ENCODE measurements at regions not wholly inside any gene's neighbourhood (a gene's known extent, or its start where the extent isn't known, plus 50 kb on each side); places are given as distances from the start of the nearest gene placed in this dataset.

GRCh38 chr15:27702581-27702980 lies 396.5 kb downstream of the OCA2 start:
- no peaks in the 10 kb centered on the region; the same call in 2 of the 3 replicates for H3K4me1 Mint-ChIP-seq

More at GRCh38 chr15:27702581-27702980, 396.5 kb downstream of the OCA2 start:
- no peaks in the 10 kb centered on the region for H3K79me2 ChIP-seq (replicated peaks; ENCODE audit: insufficient read depth)
- Mint-ChIP-seq H3K4me3 (no peak overlapping the region), H3K27me3 (ENCODE audit: insufficient read depth, low read depth, poor library complexity) (peaks cover 3% of the 10 kb centered on the region), H3K9me3 (no peaks in the 10 kb centered on the region; the same call in 2 of the 3 replicates), H3K36me3 (ENCODE audit: low read depth) (no peaks in the 10 kb centered on the region; the same call in 2 of the 3 replicates), H3K27ac (no peak overlapping the region)
- H2AFZ ChIP-seq = no peak overlapping the region
- H4K20me1 ChIP-seq (replicated peaks; ENCODE audit: insufficient read depth) = no peaks in the 10 kb centered on the region
- ATAC-seq (no peak), DNase-seq (ENCODE audit: low spot score) (no peak)
- H3K4me2 ChIP-seq = no peak overlapping the region
- H3K27ac ChIP-seq (ENCODE audit: low read depth) = no peak overlapping the region
- TF ChIP-seq, protein P1, sequence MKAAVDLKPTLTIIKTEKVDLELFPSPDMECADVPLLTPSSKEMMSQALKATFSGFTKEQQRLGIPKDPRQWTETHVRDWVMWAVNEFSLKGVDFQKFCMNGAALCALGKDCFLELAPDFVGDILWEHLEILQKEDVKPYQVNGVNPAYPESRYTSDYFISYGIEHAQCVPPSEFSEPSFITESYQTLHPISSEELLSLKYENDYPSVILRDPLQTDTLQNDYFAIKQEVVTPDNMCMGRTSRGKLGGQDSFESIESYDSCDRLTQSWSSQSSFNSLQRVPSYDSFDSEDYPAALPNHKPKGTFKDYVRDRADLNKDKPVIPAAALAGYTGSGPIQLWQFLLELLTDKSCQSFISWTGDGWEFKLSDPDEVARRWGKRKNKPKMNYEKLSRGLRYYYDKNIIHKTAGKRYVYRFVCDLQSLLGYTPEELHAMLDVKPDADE (IDR thresholded peaks at IDR 0.05) = no peak
- TF ChIP-seq CTCF (conservative IDR thresholded peaks at IDR 0.05; ENCODE audit: low read depth in 2 of 2) (no peak), EZH2 (IDR thresholded peaks at IDR 0.05; ENCODE audit: low read depth, unreplicated experiment) (no peak), ZNF114 (CRISPR knock-in tag; IDR thresholded peaks at IDR 0.05) (no peak), EZH2phosphoT487 (IDR thresholded peaks at IDR 0.05; ENCODE audit: unreplicated experiment) (no peak), STAT1 (IDR thresholded peaks at IDR 0.05; ENCODE audit: unreplicated experiment) (no peak), NANOG (IDR thresholded peaks at IDR 0.05; ENCODE audit: borderline replicate concordance) (no peak), REST (IDR thresholded peaks at IDR 0.05; ENCODE audit: unreplicated experiment) (no peak), ZNF331 (CRISPR knock-in tag; IDR thresholded peaks at IDR 0.05; ENCODE audit: low read depth) (no peak), JUNB (IDR thresholded peaks at IDR 0.05; ENCODE audit: unreplicated experiment) (no peak), CREB1 (CRISPR knock-in tag; IDR thresholded peaks at IDR 0.05; ENCODE audit: low read depth) (no peak), POLR2AphosphoS5 (IDR thresholded peaks at IDR 0.05; ENCODE audit: low read depth) (no peak)
- TF ChIP-seq, protein P2, sequence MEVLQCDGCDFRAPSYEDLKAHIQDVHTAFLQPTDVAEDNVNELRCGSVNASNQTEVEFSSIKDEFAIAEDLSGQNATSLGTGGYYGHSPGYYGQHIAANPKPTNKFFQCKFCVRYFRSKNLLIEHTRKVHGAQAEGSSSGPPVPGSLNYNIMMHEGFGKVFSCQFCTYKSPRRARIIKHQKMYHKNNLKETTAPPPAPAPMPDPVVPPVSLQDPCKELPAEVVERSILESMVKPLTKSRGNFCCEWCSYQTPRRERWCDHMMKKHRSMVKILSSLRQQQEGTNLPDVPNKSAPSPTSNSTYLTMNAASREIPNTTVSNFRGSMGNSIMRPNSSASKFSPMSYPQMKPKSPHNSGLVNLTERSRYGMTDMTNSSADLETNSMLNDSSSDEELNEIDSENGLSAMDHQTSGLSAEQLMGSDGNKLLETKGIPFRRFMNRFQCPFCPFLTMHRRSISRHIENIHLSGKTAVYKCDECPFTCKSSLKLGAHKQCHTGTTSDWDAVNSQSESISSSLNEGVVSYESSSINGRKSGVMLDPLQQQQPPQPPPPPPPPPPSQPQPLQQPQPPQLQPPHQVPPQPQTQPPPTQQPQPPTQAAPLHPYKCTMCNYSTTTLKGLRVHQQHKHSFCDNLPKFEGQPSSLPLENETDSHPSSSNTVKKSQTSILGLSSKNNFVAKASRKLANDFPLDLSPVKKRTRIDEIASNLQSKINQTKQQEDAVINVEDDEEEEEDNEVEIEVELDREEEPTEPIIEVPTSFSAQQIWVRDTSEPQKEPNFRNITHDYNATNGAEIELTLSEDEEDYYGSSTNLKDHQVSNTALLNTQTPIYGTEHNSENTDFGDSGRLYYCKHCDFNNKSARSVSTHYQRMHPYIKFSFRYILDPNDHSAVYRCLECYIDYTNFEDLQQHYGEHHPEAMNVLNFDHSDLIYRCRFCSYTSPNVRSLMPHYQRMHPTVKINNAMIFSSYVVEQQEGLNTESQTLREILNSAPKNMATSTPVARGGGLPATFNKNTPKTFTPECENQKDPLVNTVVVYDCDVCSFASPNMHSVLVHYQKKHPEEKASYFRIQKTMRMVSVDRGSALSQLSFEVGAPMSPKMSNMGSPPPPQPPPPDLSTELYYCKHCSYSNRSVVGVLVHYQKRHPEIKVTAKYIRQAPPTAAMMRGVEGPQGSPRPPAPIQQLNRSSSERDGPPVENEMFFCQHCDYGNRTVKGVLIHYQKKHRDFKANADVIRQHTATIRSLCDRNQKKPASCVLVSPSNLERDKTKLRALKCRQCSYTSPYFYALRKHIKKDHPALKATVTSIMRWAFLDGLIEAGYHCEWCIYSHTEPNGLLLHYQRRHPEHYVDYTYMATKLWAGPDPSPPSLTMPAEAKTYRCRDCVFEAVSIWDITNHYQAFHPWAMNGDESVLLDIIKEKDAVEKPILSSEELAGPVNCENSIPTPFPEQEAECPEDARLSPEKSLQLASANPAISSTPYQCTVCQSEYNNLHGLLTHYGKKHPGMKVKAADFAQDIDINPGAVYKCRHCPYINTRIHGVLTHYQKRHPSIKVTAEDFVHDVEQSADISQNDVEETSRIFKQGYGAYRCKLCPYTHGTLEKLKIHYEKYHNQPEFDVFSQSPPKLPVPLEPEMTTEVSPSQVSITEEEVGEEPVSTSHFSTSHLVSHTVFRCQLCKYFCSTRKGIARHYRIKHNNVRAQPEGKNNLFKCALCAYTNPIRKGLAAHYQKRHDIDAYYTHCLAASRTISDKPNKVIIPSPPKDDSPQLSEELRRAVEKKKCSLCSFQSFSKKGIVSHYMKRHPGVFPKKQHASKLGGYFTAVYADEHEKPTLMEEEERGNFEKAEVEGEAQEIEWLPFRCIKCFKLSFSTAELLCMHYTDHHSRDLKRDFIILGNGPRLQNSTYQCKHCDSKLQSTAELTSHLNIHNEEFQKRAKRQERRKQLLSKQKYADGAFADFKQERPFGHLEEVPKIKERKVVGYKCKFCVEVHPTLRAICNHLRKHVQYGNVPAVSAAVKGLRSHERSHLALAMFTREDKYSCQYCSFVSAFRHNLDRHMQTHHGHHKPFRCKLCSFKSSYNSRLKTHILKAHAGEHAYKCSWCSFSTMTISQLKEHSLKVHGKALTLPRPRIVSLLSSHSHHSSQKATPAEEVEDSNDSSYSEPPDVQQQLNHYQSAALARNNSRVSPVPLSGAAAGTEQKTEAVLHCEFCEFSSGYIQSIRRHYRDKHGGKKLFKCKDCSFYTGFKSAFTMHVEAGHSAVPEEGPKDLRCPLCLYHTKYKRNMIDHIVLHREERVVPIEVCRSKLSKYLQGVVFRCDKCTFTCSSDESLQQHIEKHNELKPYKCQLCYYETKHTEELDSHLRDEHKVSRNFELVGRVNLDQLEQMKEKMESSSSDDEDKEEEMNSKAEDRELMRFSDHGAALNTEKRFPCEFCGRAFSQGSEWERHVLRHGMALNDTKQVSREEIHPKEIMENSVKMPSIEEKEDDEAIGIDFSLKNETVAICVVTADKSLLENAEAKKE (CRISPR knock-in tag; IDR thresholded peaks at IDR 0.05) = no peak
- H3K4me1 ChIP-seq (ENCODE audit: insufficient read depth) = no peaks in the 10 kb centered on the region
- H3K36me3 ChIP-seq (ENCODE audit: insufficient read depth) = no peaks in the 10 kb centered on the region
- no peaks in the 10 kb centered on the region for H3F3A ChIP-seq (replicated peaks; ENCODE audit: low read depth)
- no peaks in the 10 kb centered on the region for H3K27me3 ChIP-seq (ENCODE audit: insufficient read depth)
- H3K4me3 ChIP-seq = no peak overlapping the region
- peaks cover 11% of the 10 kb centered on the region for H3K9me2 ChIP-seq (ENCODE audit: insufficient read depth)
